NT2/D1 (cell line): ENCODE measurements at regions not wholly inside any gene's neighbourhood (a gene's known extent, or its start where the extent isn't known, plus 50 kb on each side); places are given as distances from the start of the nearest gene placed in this dataset.

ENCODE experiments used
- SUZ12 ChIP-seq: IDR thresholded peaks from 2 replicates; pipeline ENCODE4 v1.6.1; 2011; ENCODE audit not compliant: insufficient read length, insufficient read depth; ENCODE audit errors: extremely low read depth
- YY1 ChIP-seq: IDR thresholded peaks from 2 replicates; pipeline ENCODE4 v1.6.1; 2011; ENCODE audit not compliant: insufficient read length, insufficient read depth
- ZNF274 ChIP-seq: IDR thresholded peaks from 2 replicates; pipeline ENCODE4 v1.6.1; 2011; ENCODE audit warnings: mild to moderate bottlenecking, low read depth, low read length

- TF ChIP-seq ZNF274 (no peak), SUZ12 (no peak), YY1 (no peak)
Observed at GRCh38 chr2:34570266-34570872, 971.3 kb upstream of the FAM98A start.
